H4 (cell line): ENCODE measurements at regions not wholly inside any gene's neighbourhood (a gene's known extent, or its start where the extent isn't known, plus 50 kb on each side); places are given as distances from the start of the nearest gene placed in this dataset.
A peak's percentile ranks its signal among the peaks of the same experiment; 100 is the strongest.

ENCODE experiments used
- DNase-seq: peaks from one replicate; pipeline ENCODE4 v3.0.0-alpha.2; 2015; ENCODE audit warnings: low spot score

DNA sequence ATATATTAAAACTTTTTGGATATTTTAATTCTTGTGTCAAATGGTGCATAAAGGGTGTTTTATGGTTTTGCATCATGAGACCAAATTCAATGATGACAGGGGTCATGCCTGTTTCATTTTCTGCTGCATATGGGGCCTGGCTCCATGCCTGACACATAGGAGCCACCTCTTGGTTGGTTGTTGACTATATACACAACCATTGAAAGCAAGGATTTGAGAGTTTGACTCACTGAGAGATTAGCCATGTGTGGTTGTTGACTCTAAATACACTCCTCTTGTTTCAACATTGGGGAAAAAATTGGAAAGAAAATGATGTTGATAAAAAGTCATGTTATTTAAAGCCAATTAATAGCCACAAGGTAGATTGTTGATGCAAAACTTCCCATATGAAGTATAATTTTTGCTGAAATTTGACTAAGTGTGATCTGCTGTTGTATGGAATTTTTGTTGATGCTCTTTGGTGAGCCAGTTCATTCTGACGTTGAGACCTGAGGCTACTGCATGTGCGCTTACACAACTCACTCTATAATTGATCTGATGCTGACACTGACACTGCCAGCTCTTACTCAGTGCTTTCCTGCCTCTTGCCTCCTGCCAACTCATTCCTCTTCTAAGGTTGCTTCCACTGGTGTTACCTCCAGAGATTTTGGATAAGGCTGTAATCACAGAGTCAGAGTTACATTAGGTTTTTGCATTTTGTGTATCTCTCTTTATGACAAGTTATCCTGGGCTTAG lies 446.2 kb upstream of the SLC14A2 start:
- DNase-seq: peak; percentile 63

GRCh38 chr18:45169610-45170009 lies 445.7 kb upstream of the SLC14A2 start:
- peak; percentile 83 for DNase-seq

DNA sequence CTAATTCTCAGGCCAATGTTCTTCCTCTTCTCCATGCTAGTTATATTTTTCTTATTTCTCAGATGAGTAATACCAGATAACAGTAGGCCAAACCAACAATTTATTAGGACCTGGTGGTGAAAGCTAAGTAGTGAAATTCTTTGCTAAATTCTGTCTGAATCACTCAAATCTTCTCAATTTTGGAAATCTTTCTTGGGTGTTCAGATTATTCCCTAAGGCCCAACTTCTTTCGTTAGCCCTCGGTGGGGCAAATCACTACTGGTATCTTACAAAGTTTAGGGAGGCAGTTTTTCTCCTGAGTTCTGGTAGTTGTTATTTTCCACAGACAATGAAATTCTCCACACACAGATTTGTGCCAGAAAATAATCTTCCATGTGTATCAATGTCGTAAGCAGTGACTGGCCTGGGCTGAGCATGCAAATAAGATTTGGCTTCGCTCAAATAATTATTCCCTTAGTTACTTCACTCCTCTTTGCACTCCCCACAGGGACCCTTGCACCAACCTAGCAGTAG lies 443.5 kb upstream of the SLC14A2 start:
- DNase-seq: no peak

- no peak for DNase-seq
These were observed 441.9 kb upstream of the SLC14A2 start for GRCh38 chr18:45173327-45173726.

GRCh38 chr18:45173799-45174519 lies 441.3 kb upstream of the SLC14A2 start:
- DNase-seq: no peak

DNA sequence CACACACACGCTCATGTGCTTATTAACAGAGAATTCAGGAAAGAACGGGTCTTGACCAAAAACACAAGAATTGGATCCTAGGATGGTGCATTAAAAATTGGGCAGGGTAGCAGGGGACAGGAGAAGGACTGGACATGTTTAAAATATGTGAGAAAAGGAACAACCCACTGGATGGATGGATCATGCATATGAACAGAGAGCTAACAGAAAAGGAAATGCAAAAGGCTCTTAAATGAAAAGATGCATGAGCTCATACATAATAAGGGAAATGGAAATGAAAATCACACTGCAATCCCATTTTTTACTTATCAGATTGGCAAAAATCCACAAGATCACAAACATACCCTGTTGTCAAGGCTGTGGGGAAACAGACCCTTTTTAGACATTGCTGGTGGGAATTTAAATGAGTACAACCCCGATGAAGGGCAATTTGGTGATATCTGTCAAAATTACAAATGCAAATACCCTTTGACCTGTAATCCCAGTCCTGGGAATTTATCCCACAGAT lies 440.6 kb upstream of the SLC14A2 start:
- DNase-seq: no peak

- DNase-seq: no peak
These were observed 439.8 kb upstream of the SLC14A2 start for GRCh38 chr18:45175511-45175910.

- no peak for DNase-seq
These were observed 428.4 kb upstream of the SLC14A2 start for GRCh38 chr18:45186832-45187231.

DNA sequence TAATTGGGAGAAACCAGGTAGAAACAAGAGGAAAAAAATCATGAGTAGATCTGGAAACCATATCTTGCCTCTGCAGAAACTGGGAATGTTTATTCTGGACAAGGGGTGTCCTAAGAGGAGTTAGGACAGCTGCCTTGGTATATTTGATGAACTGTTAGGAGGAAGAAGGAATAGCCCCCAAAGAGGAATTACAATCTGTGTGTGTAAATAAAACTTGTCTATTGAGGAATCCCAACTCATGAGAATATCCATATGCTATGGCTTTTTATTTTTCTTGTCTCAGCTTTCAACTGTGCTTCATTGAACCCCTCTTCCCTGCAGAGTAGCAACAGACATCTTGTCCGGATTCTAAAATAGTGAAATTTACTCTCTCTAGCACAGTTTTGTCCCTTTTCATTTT lies 423.5 kb upstream of the SLC14A2 start:
- no peak for DNase-seq

- peak; percentile 90 for DNase-seq
These were observed 417.7 kb upstream of the SLC14A2 start for GRCh38 chr18:45197526-45197970.

DNA sequence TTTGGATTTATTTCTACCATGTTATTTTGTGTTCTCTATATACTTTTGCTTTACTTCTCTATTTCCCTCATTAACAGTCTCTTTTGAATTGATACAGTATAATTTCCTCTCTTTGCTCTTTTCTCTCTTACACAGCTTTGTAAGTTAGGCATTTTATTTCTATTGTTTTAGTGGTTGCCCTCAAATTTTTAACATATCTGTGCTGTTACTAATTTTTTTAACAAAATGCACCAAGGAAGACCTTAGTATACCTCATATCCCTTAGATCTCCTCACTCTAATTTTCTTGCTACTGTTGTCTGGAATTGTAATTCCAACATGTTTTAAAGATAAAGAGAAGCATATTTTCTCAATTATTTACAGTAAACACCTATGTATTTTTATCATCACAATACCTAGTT lies 416.8 kb upstream of the SLC14A2 start:
- DNase-seq: no peak

- no peak for DNase-seq
These were observed 414.2 kb upstream of the SLC14A2 start for GRCh38 chr18:45201029-45201428.

DNA sequence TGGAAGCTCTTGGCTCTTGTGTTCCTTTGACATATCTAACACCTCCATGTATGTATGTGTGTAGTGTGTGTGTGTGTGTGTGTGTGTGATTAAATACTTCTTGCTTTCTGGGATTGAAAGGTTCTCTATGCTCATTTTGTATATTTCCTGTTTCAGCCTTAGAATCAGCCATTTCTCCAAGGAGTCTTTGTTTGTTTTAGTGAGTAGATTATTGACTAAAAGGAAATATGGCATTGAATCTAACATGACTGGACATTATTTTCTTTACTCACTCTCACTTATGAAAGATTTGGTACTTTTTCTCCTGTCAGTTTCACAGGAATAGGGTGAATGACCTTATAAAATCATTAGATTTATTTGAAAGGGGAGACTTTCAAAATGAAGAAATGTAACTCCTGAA lies 413.8 kb upstream of the SLC14A2 start:
- DNase-seq: no peak

- no peak for DNase-seq
These were observed 413.2 kb upstream of the SLC14A2 start for GRCh38 chr18:45202061-45202460.

DNA sequence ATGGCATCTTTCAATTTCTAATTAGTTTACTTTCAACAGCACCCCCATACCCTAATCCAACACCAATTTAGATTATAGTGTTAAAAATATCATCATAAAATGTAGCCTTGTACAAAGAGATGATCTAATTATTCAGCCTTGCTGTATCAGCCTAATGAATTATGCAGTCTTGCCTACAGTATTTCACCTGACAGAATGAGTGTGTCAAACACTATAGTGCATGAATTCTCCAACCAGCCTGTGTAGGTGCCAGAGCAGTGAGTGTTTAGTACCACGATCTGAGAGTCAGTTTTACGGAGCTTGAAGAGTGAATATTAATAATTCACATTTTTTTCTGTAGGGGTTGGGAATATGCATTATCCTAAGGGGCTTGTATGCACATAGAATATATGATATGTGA lies 411.6 kb upstream of the SLC14A2 start:
- DNase-seq: no peak

DNA sequence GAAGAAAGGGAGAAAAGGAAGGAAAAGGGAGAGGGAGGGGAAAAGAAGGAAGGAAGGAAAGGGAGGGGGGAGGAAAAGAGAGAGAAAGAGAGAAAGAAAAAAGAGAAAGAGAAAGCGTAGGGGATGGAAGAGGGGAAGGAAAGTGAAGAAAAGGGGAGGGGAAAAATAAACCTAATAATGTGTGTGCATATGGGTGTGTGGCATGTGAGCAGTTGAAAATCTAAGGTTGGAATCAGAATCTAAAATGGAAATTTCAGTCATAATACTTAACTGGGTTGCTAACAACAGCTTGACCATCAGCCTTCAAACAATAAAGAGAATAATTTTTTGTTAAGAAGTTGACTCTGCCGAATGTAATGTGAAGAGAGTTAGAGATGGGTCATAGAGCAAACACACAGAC lies 407.9 kb upstream of the SLC14A2 start:
- DNase-seq: no peak

GRCh38 chr18:45208164-45208563 lies 407.1 kb upstream of the SLC14A2 start:
- no peak for DNase-seq

DNA sequence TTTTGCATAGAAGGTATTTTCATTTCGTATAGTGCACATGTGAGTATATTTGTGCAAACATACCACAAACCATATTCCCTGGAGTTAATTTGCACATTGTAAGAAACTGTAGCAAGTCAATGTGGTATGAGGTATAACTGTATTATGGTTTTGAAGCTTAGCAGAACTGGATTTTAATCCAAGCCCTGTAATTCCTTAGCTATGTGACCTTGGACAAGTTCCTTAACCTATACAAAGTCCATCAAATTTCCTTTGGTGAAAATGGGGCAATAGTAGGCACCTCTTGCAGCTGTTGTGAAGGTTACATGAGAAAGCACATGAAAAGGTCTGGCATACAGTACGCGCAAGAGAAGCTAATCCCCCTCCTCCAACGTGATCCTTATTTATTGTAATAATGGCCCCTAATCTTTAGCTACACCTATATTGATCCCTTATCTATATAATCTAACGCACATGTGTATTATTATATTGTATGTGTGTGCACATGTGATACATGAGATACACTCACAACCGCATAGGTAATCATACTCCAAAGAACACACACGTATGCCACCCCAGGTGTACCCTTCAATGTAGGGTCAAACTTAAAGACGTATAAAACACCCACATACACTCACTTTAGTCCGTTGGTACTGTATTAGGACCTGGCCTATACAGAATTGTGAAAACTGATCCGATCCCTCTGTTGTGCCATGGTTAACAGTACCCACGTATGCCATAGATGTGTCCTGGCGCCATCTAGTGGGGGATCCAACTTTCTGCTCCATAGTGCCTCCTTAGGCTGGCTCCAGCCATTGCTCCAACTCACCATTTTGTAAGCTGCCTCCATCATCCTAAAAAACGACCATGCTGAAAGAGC lies 402.9 kb upstream of the SLC14A2 start:
- peak; percentile 83 for DNase-seq

DNA sequence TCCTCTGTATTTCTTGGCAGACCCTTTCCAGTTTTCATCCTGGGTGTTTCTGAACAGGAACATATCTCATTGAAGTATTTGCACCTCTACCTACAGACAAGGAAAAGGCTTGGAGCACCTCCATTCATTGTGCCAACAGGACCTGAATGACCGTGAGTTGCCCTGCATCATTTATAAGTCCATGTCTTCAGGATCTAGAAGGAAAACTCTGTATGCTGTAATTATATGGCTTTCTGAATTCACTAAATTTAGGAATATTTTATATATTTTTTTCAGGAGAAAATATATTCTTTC lies 402.3 kb upstream of the SLC14A2 start:
- DNase-seq: no peak

DNA sequence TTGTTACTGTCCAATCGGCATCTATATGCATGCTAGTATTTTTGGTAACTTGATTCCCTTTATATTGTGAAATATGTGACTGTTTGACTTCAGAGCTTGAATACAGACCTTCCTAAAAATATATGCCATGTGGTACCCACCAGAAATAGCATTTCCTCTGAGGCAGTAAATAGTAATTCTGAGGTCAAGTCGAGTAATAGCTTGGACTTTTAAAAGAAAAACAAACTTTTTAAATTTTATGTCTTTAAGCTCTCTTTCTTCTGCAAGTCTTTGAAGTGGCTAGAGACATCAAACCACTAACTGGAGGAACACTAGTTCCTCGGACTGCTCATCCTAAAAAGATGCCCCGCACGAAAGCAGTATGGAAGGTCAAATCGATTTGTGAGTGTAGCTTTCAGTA lies 396.8 kb upstream of the SLC14A2 start:
- DNase-seq: no peak

DNA sequence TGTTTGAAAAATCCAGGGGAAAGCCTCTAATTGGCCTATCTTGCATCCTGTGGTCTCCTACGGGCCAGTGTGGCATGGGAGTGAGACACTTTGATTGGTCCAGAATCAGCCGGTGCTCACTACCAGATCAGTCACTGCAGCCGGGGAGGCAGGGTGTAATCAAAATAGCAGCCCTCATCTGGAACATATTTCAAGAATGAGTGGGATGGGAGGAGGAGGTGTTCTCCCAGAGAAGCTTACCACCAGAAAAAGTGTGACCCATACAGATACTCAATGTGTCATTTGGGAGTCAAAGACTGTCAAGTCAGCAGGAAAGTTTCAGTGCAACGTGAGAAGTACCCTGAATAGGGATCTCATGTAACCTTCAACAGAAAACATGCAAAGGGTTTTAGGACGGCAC lies 393.9 kb upstream of the SLC14A2 start:
- DNase-seq: no peak

- no peak for DNase-seq
These were observed 393.1 kb upstream of the SLC14A2 start for GRCh38 chr18:45222180-45222579.
